BLaER1 (cell line): ENCODE measurements at regions not wholly inside any gene's neighbourhood (a gene's known extent, or its start where the extent isn't known, plus 50 kb on each side); places are given as distances from the start of the nearest gene placed in this dataset.

ENCODE experiments used
- H3K27ac ChIP-seq: shearing (Covaris generic); formaldehyde crosslinking; 2 replicates; pipeline ENCODE4 v1.8.1; 2022
- H3K27me3 ChIP-seq: shearing (Covaris generic); formaldehyde crosslinking; 2 replicates; pipeline ENCODE4 v1.8.1; 2022
- H3K36me3 ChIP-seq: shearing (Covaris generic); formaldehyde crosslinking; 2 replicates; pipeline ENCODE4 v1.8.1; 2022
- H3K4me1 ChIP-seq: shearing (Covaris generic); formaldehyde crosslinking; 2 replicates; pipeline ENCODE4 v1.8.1; 2022
- H3K4me2 ChIP-seq: shearing (Covaris generic); formaldehyde crosslinking; 2 replicates; pipeline ENCODE4 v1.8.1; 2022
- H3K4me3 ChIP-seq: shearing (Covaris generic); formaldehyde crosslinking; 2 replicates; pipeline ENCODE4 v1.8.1; 2022
- H3K9ac ChIP-seq: shearing (Covaris generic); formaldehyde crosslinking; 2 replicates; pipeline ENCODE4 v1.8.1; 2022
- H3K9me3 ChIP-seq: shearing (Covaris generic); formaldehyde crosslinking; 2 replicates; pipeline ENCODE4 v1.8.1; 2022
- H4K20me1 ChIP-seq: shearing (Covaris generic); formaldehyde crosslinking; 2 replicates; pipeline ENCODE4 v1.8.1; 2022
- Cebpa-rat ChIP-seq: shearing (Covaris generic); IDR thresholded peaks from 2 replicates; pipeline ENCODE4 v1.8.1; 2022

GRCh38 chr5:120241400-120241799 is 222.7 kb upstream of the PRR16 start:
- Histone ChIP-seq H3K4me3 (no peak overlapping the region), H3K36me3 (no peaks in the 10 kb centered on the region), H3K4me2 (peak overlapping the region; percentile 57), H3K27ac (no peak overlapping the region), H3K9me3 (no peaks in the 10 kb centered on the region), H4K20me1 (no peaks in the 10 kb centered on the region), H3K27me3 (no peaks in the 10 kb centered on the region), H3K9ac (no peak overlapping the region), H3K4me1 (peaks cover 18% of the 10 kb centered on the region)
- no peak for TF ChIP-seq Cebpa-rat

- Histone ChIP-seq H3K4me1 (no peaks in the 10 kb centered on the region), H3K9me3 (no peaks in the 10 kb centered on the region), H3K9ac (no peak overlapping the region), H3K36me3 (no peaks in the 10 kb centered on the region), H3K27ac (no peak overlapping the region), H3K4me2 (no peak overlapping the region), H3K27me3 (no peaks in the 10 kb centered on the region), H4K20me1 (no peaks in the 10 kb centered on the region), H3K4me3 (no peak overlapping the region)
- TF ChIP-seq Cebpa-rat, result no peak
Observed at GRCh38 chr5:120251898-120252297, 212.2 kb upstream of the PRR16 start.

DNA sequence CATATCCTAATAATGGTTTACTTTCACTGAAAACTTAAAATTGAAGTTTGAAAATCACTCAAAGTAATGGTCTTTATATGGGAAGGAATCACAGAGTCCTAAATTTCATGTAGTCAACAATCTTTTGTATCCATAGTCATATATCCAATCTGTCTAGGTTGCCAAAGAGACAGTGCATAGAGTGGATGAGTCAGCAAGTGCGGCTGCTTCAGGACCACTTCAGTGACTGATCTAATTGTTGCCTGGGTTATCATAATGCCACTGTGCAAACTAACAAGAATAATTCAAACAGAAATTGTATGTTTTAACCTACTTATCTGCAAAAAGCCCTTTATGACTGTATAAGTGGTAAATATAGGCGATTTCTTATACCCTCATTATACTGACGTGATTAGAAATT is 211.3 kb upstream of the PRR16 start:
- no peaks in the 10 kb centered on the region for H3K4me1 ChIP-seq

DNA sequence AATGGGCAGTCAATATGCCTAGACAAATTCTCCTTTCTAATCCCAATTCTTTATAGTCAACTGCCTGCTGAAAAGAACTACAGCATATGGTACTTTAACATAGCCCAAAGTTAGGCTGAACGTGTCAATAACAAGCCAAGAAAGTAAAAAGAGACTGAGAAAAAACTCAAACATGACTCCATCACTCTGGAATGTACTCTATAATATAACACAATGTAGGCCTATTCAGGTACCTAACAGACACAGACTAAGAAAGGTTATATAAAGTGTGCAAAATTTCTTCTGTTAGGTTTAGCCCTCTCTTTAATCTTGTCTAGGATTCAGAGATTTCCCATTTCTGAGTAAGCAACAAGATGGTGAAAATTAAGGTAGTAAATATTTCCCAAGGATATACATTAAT is 209.7 kb upstream of the PRR16 start:
- Histone ChIP-seq H3K9me3 (no peaks in the 10 kb centered on the region), H3K9ac (no peak overlapping the region), H3K4me1 (no peaks in the 10 kb centered on the region), H3K27ac (no peak overlapping the region), H3K4me3 (no peak overlapping the region), H4K20me1 (no peaks in the 10 kb centered on the region), H3K4me2 (no peak overlapping the region), H3K27me3 (no peaks in the 10 kb centered on the region), H3K36me3 (no peaks in the 10 kb centered on the region)
- TF ChIP-seq Cebpa-rat, result no peak

More for the DNA sequence above, 211.3 kb upstream of the PRR16 start:
- no peak overlapping the region for H3K4me3 ChIP-seq
- no peak overlapping the region for H3K27ac ChIP-seq
- no peaks in the 10 kb centered on the region for H3K27me3 ChIP-seq
- H3K9ac ChIP-seq, result no peak overlapping the region
- TF ChIP-seq Cebpa-rat, result no peak
- no peaks in the 10 kb centered on the region for H3K9me3 ChIP-seq
- H4K20me1 ChIP-seq, result no peaks in the 10 kb centered on the region
- H3K36me3 ChIP-seq, result no peaks in the 10 kb centered on the region
- H3K4me2 ChIP-seq, result no peak overlapping the region

DNA sequence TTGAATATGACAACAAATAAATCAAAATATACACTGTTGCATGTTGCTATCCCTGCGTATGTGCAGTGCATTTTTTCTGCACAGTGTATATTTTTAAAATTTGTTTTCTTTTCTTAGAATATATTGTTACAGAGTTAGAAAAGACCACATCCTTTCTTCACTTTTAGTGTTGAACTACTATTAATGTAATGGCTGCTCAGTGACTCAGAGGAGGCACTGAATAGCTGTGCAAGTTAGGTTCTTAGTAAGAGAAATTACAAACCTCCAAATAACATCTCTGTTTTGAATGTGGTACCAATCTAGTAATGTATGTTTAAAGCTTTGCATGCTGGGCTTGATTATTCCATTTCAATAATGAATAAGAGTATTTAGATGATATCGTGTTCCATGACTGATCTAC is 208.9 kb upstream of the PRR16 start:
- H3K4me1 ChIP-seq, result no peaks in the 10 kb centered on the region
- no peak overlapping the region for H3K9ac ChIP-seq
- H3K9me3 ChIP-seq, result no peaks in the 10 kb centered on the region
- no peaks in the 10 kb centered on the region for H3K36me3 ChIP-seq
- H3K4me2 ChIP-seq, result no peak overlapping the region
- TF ChIP-seq Cebpa-rat, result no peak
- no peak overlapping the region for H3K4me3 ChIP-seq
- H4K20me1 ChIP-seq, result no peaks in the 10 kb centered on the region
- no peak overlapping the region for H3K27ac ChIP-seq
- no peaks in the 10 kb centered on the region for H3K27me3 ChIP-seq

DNA sequence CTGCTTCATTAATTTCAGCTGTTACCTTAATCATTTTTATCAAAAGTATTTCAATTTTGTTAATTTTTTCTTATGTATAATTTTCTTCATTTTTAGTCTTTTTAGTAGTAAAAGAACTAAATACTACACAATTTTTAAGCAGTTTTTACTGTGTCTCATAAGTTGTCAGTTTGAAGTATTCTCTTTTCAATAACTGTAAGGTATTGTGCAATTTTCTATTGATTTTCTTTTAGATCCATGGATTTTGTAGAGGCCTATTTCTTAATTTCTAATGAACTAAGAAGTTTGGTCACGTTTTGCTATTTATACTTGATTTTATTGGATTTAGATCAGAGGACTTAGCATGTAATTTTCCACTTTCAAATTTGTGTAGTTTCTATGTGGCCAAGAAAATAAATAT is 207.7 kb upstream of the PRR16 start:
- no peak overlapping the region for H3K4me3 ChIP-seq
- no peak overlapping the region for H3K27ac ChIP-seq
- no peaks in the 10 kb centered on the region for H3K36me3 ChIP-seq
- no peaks in the 10 kb centered on the region for H3K9me3 ChIP-seq
- no peaks in the 10 kb centered on the region for H3K27me3 ChIP-seq
- no peaks in the 10 kb centered on the region for H3K4me1 ChIP-seq
- no peaks in the 10 kb centered on the region for H4K20me1 ChIP-seq
- no peak overlapping the region for H3K9ac ChIP-seq
- no peak overlapping the region for H3K4me2 ChIP-seq
- no peak for TF ChIP-seq Cebpa-rat

- no peak overlapping the region for H3K4me3 ChIP-seq
- H3K9me3 ChIP-seq, result no peaks in the 10 kb centered on the region
- H3K9ac ChIP-seq, result no peak overlapping the region
- no peaks in the 10 kb centered on the region for H3K36me3 ChIP-seq
- H3K4me2 ChIP-seq, result no peak overlapping the region
- H3K4me1 ChIP-seq, result no peaks in the 10 kb centered on the region
- no peaks in the 10 kb centered on the region for H4K20me1 ChIP-seq
- no peak overlapping the region for H3K27ac ChIP-seq
- no peaks in the 10 kb centered on the region for H3K27me3 ChIP-seq
- no peak for TF ChIP-seq Cebpa-rat
Observed at GRCh38 chr5:120257358-120257971, 206.6 kb upstream of the PRR16 start.

DNA sequence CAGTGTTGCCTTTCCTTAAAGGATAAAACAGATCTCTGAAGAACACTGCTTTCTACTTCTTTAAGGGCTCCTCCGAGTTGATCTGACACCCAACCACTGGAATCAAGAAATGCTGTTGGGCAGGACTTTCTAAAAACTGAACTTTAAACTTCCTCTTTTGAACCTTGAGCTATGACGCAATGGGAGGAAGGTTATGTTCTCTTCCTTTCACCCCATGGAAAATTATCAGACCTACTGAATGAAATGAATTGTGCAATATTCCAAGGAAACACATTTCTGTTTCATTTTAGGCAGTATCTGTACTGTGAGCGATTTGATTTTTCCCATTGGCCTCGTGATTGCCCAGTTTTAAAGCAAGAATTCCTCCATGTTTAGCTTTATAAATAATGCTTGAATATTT is 206.0 kb upstream of the PRR16 start:
- H3K4me1 ChIP-seq, result no peaks in the 10 kb centered on the region
- no peak overlapping the region for H3K4me3 ChIP-seq
- no peaks in the 10 kb centered on the region for H3K36me3 ChIP-seq
- H3K9me3 ChIP-seq, result no peaks in the 10 kb centered on the region
- no peaks in the 10 kb centered on the region for H3K27me3 ChIP-seq
- H4K20me1 ChIP-seq, result no peaks in the 10 kb centered on the region
- no peak overlapping the region for H3K27ac ChIP-seq
- no peak overlapping the region for H3K9ac ChIP-seq
- no peak overlapping the region for H3K4me2 ChIP-seq
- TF ChIP-seq Cebpa-rat, result peak; percentile 75; the same call in 1 of the 2 replicates

GRCh38 chr5:120260651-120261050 is 203.4 kb upstream of the PRR16 start:
- Histone ChIP-seq H3K4me1 (no peaks in the 10 kb centered on the region), H4K20me1 (no peaks in the 10 kb centered on the region), H3K27me3 (no peaks in the 10 kb centered on the region), H3K9me3 (no peaks in the 10 kb centered on the region), H3K27ac (no peak overlapping the region), H3K36me3 (no peaks in the 10 kb centered on the region), H3K9ac (no peak overlapping the region), H3K4me3 (no peak overlapping the region), H3K4me2 (no peak overlapping the region)
- no peak for TF ChIP-seq Cebpa-rat

GRCh38 chr5:120270498-120270897 is 193.6 kb upstream of the PRR16 start:
- no peaks in the 10 kb centered on the region for H3K27me3 ChIP-seq
- no peak overlapping the region for H3K4me2 ChIP-seq
- H3K36me3 ChIP-seq, result no peaks in the 10 kb centered on the region
- H3K9me3 ChIP-seq, result no peaks in the 10 kb centered on the region
- no peak overlapping the region for H3K4me3 ChIP-seq
- H4K20me1 ChIP-seq, result no peaks in the 10 kb centered on the region
- H3K27ac ChIP-seq, result no peak overlapping the region
- H3K9ac ChIP-seq, result no peak overlapping the region
- H3K4me1 ChIP-seq, result no peaks in the 10 kb centered on the region
- TF ChIP-seq Cebpa-rat, result no peak

GRCh38 chr5:120293796-120294195 is 170.3 kb upstream of the PRR16 start:
- no peak overlapping the region for H3K4me2 ChIP-seq
- H3K4me3 ChIP-seq, result no peak overlapping the region
- no peaks in the 10 kb centered on the region for H3K4me1 ChIP-seq
- no peak for TF ChIP-seq Cebpa-rat
- no peaks in the 10 kb centered on the region for H3K9me3 ChIP-seq
- H4K20me1 ChIP-seq, result no peaks in the 10 kb centered on the region
- no peaks in the 10 kb centered on the region for H3K27me3 ChIP-seq
- H3K9ac ChIP-seq, result no peak overlapping the region
- H3K27ac ChIP-seq, result no peak overlapping the region
- H3K36me3 ChIP-seq, result no peaks in the 10 kb centered on the region
